CD4-positive, alpha-beta T cell treated with Interleukin-4 for 1 hour (primary cell): ENCODE measurements at regions not wholly inside any gene's neighbourhood (a gene's known extent, or its start where the extent isn't known, plus 50 kb on each side); places are given as distances from the start of the nearest gene placed in this dataset.

Experiments
- DNase-seq, 2 donors: peaks; one replicate each; pipeline ENCODE4 v3.0.0-alpha.2; 2020 to 2022

DNA sequence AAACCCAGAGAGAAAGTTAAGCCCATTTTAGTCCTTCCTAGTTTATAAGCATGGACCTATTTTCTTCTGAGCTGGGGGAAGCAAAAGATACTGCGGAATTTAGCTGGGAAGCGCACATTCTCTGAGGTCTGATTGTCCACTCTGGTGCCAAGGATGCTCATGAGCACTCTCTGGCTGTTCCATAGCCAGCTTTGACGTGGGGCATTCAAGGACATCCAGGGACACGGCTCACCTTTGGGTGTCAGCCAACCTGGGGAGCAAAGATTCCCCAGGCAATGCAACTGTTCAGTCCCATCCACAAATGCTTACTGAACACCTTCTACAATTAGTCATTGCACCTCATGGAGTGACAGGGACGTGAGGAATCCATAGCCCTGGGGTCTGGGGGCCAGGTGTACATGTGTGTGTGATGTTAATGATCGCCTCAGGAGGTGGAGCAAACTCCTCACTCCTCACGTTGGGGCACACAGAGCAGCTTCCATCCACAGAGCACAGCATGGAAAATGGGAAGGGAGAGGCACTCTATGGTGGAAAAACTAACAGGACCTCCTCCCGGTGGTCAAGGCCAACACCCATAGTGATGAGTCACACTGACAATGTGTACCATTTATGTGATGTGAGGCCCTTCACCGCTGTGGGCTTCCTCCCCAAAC is 67.5 kb upstream of the IGFBP3 start:
- no peak for DNase-seq

DNA sequence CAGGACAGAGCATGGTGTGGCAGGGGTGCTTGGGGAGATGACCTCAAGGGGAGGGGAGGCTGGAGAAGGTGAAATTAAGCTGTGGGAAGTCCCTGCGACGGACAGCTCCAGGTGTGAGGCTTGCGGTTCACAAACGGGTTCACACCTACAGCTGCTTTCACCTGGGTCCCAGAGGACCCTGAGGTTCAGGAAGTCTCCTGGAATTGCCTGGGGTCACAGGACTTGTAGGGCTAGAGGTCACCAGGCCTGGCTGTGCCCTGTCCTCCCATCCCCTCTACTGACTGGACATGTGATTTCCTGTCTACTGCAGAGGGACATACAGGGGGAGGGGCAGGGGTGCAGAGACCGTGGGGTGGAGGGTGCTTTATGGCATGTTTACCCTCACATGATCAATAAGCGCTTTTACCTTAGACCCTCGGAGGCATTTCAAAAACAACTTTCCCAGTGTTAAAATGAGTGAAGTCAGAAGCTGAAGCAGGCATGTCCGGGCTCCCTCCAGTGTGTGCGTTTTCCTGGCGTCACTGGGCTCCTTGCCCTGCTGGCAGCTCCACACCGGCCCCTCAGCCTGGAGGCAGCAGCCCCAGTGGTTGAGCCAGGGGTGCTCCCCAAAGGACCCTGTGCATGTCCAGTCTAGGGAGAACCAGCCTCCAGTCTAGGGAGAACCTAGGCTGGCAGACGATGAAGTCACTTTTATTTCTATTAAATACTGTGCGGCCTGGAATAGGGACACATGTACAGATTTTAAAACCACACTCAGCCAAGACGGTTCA is 66.6 kb upstream of the IGFBP3 start:
- DNase-seq: no peak

DNA sequence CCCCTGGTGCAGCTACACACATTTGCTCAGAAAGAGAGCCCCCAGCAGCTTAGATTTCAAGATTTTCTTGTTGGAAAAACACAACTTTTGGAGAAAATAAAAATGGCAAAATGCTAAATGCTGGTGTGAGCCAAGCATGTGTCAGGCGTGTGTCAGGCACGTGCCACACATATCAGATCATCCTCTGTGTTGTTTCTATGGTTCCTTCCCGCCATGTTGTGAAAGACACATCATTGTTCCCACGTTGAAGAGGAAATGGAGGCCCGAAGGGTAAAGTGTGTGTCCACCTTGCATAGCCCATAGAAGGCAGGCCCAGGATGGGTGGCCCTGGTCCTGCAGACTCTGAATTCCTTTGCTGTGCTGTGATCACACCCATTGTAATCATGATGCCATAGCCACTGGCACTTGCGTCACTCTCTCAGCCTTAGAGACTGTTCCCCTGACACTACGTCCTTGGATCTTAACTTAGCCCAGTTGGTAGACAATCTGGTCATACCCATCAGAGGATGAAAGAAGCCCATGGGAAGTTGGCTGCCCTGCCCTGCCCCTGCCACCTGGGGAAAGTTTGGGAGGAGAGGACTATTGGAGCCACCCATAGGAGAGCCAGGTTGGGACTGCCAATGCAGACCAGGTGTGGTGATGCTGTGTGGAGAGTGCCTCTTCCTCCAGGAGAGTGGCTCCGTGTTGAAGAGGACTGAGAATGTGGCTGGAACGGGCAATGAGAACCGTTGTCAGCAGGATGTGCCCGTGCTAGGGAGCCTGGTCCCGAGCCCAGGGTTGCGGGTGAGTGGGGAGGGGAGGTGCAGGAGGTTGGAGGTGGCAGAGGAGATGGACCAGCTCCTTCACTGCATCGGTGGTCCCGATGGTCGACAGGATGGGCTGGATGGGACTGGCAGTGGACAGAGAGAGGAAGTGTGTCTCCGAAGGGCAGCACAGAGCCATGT is 65.6 kb upstream of the IGFBP3 start:
- DNase-seq: no peak

DNA sequence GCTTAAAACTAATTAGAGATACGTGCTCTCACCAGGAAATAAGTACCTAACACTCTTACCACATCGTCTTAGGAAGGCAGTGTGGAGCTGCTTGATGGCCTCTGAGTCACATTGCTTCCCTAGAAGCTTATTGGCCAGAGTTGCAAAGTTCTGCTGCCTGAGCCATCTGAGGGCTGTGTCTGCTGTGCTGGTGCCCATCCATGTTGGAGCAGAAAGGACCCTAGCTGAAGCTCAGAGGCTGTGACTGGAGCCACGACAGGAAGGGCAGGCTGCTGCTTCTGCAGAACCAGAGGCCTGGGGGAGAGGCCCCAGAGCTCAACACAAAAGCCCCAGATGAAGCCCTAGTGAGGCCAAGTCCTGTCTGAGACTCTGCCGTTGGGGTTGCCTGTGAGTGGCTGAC is 64.8 kb upstream of the IGFBP3 start:
- DNase-seq: no peak

DNA sequence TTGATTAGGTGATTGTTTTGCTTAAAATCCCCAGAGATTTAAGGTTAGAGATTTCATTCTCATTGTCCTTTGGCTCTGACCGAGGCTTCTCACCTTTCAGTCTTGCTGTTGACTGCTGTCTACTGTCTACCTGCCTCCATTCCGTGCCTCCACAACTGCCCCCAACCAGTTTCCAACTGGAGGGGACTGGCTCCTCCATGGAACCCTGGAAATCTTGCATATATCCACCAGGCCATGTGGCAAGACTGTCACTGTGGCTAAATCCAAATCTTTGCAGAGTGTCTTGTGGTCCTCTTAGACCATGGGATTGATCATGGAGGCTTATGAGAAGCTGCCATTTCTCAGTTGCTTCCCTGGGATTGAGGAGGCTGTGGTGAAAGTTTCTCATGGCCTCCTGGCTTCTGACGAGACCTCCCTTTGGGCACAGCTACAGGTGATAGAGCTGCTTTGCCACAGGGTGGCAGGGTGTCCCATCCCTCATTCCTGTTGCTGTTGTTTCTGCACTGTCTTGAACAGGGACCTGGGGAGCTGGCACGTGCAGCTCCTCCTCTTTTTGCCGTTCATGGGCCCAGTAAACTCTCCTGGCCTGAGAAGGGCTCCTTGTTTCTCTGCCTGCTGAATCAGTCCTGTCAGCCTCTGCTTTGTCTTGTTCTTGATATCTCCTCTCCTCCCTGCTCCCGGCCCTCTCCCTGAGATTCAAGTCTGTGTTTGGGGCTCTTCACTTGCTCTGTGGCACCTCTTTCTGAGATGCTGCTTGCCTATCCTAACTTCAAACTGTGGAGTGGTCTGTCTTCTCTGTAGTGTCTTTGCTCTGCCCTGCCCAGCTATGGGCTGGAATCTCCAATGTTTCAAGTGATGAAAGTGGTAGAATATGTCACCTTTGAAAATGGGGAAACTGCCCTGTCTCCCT is 63.6 kb upstream of the IGFBP3 start:
- no peak for DNase-seq

DNA sequence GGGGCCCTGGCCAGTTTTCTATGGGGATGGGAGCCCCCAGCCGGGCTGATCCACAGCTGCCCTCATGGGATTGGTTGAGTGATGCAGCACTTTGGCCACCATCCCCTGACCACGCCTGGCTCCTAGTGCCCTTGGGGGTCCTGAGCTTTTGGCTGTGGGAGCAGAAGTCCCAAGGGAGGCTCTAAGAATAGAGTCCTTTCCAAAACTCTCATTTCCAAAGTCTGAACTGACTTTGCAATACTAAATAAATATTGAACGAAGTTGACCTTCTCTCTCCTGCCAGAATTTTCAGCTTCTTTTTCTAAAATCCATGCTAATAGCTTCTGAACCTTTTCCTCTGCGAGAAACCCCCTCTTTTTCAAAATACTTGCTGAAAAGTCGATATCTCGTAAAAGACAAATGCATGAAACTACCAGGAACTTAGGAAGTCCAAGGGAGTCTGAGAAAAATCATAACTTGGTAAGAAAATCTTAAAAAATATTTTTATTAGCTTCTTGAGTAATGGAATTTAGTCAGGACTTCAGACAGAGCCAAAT is 62.7 kb upstream of the IGFBP3 start:
- no peak for DNase-seq

DNA sequence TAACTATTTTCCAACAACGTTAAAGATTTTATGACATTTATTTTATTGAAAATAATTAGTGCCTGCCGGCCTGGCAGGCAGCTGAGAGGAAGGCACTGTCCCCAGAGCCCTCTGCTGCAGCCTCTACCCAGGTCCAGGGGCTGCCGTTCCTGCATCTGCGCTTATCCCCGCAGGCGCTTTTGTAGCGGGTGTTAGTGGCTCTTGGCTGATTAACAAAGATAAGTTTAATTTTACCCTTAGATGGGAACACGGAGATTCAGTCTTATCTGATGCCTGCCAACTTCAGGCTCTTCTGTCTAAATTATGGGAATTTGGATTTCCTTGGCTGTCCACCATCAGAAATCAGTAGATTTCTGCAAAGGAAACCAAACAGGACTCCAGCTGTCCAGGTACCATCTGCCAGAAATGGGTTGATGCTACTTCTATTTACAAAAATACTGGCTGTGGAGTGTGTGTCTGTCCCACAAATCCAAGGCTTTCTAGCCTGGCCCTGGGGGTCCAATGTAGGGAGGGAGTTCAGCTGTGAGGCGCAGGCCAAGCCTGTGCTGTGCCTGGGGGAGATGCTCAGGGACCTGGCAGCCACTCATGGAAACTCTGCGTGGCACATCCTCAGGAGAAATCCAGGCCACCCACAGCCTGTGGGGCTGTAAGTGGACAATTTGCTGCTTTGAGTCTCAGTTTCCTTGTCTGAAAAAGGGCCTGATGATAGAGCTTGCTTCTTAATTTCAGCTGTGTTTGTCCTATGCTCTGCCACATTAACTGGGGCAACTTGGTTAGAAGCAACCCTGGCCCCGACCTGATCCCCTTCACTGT is 62.0 kb upstream of the IGFBP3 start:
- no peak for DNase-seq

DNA sequence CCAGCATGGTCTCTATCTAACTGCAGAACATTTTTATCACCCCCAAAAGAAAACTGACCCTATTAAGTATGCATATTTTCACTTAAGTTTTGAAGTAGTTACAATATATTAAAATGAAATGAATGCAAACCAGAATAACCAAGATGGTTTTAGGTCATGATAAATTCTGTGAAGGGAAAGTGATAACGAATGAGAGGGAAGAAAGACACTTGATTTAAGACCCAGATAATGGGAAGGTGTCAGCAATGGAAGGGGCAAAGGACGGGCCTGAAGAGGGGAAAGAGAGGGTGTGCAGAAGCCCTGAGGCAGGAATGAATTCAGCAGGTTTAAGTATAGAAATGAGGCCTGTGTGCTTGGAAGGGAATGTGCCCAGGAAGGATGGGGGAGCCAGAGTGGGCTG is 61.1 kb upstream of the IGFBP3 start:
- no peak for DNase-seq

DNA sequence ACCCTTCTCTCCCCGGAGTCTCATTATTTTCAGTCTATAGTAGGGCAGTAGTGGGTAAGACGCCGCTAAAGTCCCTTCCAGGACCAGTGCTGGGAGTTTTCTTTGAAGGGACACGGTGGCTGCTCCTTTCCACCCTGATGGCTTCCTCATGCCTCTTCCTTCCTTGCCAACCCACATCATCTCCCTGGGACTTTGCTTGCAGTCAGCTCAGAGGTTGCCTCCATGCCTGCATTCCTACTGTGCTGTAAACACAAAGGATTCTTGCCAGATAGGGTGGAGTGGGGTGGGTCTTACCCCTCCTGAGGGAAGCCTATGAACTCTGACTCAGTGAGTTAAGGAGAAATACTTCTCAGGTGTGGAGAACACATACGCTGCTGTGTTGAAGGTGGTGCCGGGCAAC is 59.9 kb upstream of the IGFBP3 start:
- DNase-seq: no peak

DNA sequence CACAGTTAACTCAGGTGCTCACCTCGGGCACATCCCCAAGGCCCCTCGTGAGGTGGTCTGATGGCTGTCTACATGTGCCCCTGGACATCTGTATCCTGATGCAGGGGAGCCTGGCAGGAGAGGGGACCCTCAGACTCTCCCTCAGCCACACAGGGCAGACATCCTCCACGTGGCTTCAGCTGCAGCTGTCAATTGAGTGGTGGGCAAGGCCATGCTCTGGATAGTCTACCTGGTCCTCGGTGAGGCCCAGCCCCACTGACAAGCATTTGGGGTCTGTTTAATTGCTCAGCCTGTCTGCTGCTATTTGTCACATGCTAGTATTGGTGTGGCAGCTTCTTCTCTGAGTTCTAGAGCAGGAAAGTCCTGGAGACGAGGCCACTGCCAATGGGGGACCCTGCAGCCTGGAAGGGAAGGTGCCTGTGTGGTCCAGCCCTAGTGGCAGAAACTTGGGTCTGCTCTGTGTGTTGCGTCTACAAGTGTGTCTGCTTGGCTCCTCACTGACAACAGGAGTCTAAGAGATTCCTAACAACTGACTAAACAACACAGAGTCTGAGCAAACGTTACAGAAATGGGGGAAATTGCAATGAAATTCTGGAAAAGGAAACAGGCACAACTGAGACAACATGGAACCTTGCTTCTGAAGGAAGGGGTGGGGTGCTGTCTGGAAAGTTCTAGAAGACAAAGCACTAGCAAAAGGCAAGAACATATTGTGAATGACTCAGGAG is 59.3 kb upstream of the IGFBP3 start:
- no peak for DNase-seq

DNA sequence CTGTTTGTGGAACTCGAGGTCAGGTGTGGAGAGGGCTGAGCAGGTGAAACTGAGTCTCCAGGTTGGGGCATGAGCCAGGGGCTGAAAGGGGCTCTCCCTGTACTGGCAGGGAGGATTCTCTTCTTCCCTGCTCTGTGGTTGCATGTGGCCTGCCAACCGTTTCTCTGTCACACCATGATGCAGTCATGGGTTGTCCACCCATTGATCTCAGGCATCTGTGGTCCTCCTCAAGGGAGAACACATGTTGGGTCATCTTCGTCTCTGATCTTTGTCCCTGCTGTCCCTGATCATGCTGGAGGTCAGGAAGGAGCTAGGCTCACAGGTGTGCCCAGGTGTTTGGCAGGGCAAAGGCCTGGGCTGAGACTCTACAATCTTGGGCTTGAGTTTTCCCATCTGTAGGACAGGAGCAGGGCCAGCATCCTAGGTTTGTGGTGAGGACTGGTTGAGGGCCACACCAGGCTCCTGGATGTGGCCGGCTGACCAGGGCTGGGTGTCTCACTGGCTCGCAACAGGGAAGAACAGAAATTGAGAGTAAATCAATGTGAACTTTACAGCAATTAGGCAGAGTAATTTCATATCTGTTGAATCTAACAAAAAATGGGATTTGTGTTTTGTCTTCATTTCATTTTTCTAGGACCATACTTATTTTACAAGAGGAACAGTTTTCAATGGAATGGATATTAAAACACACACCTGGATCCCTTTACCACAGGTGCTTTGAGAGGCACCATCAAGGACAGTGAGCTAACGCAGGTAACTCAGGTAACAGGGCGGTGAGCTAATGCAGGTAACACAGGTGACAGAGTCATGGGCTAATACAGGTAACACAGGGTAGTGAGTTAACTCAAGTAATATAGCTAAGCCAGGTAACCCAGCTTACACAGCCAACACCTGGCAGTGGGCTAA is 58.5 kb upstream of the IGFBP3 start:
- DNase-seq: no peak

DNA sequence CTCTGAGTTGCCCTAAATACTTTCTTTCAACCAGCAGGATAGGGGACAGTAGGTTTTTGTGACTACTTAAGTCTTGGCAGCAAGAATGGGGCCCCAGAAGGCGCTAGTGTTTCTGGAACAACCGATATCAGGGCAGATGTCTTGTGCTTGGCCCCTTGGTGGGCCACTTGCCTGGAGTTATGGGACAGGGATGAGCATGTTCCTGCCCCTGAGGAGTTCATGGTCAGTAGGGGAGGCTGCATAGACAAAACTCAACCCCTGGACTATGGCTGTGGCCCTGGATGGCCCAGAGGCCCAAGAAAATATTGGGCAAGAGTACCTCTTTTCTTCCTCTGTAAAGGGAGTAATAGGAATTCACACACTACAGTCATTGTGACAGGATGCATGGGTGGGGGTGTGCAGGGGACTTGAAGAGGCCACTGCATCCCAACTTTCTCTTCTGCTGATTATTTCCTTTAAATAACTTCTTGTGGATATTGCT is 57.7 kb upstream of the IGFBP3 start:
- DNase-seq: no peak

DNA sequence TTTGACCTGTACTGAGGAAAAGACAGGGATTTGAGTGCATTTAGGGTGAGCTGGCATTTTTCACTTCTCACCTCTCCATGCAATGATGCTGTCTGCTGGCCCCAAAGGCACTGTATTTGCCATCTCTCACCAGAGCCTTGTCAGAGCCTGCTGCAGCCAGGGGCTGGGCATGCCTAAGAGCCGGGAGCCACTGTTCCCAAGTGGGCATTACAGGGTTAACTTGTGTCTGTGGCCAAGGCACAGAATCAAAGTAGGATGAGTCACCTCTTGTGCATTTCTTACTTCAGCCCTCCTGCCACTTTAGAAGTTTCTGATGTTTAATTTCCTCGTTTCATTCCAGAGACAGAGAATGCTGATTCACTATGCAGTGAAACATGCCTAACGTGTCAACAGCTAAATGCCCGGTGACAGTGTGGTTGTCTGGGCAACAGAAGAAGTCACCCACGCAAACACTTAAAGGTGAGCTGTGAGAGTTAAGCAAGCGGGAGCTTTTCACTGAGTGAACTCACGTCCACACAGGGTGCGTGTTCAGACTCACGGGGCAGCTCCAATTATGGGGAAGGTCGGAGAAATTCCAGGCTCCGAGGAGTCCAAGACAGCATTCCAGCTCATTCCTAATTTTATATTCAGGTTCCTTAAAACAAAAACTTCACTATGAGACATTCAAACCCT is 57.1 kb upstream of the IGFBP3 start:
- DNase-seq: no peak

DNA sequence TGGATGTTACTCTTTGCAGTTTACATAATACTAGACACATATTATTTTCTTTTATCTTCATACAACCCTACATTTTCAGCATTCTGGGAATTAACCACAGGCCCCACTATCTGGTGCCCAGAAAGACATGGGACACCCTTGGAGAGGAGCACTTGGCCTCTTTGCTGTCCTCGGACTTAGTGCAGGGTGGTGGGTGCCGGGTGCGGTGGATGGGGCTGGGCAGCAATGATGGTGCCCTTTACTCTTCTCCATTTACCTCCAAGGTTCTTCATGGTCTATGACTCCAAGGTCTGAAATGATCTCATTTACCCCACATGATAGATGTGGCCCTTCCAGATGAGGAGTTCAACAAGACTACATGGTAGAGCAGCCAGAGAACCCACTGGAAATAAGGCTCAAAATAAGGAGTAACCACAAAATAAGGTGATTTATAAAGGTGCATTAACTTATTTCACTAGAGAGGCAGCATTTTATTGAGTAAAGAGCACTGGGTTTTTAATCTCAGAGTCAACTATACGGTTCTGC is 56.2 kb upstream of the IGFBP3 start:
- no peak for DNase-seq

DNA sequence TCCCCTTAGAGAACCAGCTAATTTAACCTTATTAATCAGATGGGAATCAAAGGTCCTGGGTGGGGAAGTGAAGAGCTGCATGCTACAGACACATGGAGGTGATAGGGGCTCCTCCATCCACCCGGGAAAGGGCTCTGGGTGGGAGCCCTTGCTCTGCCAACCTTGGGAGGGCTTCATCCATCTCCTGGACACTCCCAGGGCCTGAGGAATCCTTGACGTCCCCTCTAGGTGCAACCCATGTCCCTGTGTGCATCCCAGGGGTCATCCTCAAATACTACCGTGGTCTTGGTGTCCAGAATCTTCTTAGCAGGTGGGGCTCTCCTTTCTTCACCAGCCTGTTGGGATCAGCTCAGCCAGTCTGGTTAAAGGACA is 55.4 kb upstream of the IGFBP3 start:
- DNase-seq: no peak

DNA sequence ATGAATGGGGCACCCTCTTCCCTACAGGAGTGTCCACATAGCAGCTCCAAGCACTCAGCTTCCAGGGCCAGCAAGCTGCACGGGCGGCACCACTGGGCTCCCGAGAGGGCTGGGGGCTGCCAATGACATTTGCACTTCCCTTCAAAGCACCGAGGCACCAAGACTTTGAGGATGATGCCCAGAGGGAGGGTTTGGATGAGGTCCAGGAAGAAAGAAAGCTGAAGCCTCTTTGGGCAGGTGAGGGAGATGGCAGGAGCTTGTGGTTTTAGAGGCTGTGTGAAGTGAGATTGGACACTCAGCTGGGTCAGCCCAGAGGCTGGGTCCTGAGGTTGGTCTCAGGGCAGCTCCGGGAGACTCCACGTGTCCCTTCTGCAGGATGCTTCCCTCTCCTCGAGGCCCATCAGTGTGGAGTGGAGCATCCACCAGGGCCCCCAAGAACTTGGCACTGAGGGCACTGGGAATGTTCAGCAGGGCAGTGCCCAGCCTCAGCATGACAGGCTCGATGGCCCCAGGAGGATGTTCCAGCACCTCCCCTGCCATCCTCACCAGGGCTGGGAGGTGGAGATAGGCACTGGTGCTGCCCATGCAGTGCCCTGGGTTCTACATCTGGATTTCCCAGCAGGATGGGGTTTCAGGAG is 54.9 kb upstream of the IGFBP3 start:
- DNase-seq: no peak

DNA sequence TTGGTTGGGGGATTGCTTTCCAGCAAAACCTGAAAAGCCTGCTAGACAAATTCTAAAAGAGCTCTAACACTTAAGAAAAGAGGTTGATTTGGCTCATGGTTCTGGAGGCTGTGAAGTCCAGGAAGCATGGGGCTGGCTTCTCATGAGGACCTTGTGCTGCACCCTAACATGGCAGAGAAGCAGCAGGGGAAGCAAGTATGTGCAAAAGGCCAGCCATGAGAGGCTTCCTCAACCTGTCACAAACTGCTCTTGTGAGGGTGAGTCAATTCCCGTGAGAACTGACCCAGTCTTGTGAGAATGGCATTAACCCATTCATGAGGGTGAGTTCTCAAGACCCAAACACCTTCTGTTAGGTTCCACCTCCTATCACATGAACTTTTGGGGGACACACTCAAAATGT is 54.3 kb upstream of the IGFBP3 start:
- no peak for DNase-seq
